NCI-H526 treated with DMSO at 0.1 percent for 48 hours (cell line): ENCODE measurements at regions not wholly inside any gene's neighbourhood (a gene's known extent, or its start where the extent isn't known, plus 50 kb on each side); places are given as distances from the start of the nearest gene placed in this dataset.
A peak's percentile ranks its signal among the peaks of the same experiment; 100 is the strongest.
"Not testable (repeated sequence)": the region's sequence is repeated elsewhere in the genome, so short reads cannot be mapped to it uniquely, and the experiment has no call there.

Experiments used
- DNase-seq: peaks from one replicate; lab custom pipeline; 2025; lab: John Stamatoyannopoulos, UW

- DNase-seq = no peak
These were observed 342.5 kb upstream of the NDST3 start for GRCh38 chr4:117691572-117692351.

GRCh38 chr4:117692538-117692937 is 341.7 kb upstream of the NDST3 start:
- no peak for DNase-seq

DNA sequence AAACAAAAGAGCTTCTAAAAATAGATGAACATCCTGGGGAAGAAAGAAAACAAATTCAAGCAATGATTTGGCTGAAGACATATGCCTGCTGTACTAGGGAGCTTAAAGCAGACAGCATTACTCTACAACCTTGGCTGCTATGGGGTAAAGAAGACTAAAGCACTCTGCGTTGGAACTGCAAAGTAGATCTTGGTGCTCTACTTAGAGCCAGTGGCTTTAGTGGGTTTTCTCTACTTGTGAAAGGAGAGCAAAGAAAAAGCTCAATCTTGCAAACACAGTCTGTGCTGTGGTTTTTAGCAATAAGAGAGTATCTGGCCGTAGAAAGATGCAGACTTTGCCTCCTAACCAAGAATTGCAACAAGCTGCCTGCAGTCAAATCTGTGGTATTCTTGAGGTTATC is 334.7 kb upstream of the NDST3 start:
- DNase-seq = no peak

GRCh38 chr4:117700111-117700892 is 334.0 kb upstream of the NDST3 start:
- no peak for DNase-seq

- DNase-seq = no peak
These were observed 331.9 kb upstream of the NDST3 start for GRCh38 chr4:117702353-117702752.

- DNase-seq = peak; percentile 6
These were observed 329.6 kb upstream of the NDST3 start for GRCh38 chr4:117704721-117705120.

DNA sequence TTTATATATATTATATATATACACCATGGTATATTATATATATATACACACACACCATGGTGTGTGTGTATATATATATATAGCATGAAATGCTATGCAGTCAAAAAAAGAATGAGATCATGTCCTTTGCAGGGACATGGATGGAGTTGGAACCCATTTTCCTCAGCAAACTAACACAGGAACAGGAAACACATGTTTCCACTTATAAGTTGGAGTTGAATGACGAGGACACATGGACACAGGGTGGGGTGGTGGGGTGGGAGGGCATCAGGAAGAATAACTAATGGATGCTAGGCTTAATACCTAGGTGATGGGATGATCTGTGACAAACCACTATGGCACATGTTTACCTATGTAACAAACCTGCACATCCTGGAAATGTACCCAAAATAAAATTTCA is 293.6 kb upstream of the NDST3 start:
- no peak for DNase-seq

- not testable (repeated sequence) for DNase-seq
These were observed 288.9 kb upstream of the NDST3 start for GRCh38 chr4:117745379-117745778.

GRCh38 chr4:117755438-117755837 is 278.8 kb upstream of the NDST3 start:
- no peak for DNase-seq

GRCh38 chr4:117768610-117769009 is 265.7 kb upstream of the NDST3 start:
- DNase-seq = no peak

DNA sequence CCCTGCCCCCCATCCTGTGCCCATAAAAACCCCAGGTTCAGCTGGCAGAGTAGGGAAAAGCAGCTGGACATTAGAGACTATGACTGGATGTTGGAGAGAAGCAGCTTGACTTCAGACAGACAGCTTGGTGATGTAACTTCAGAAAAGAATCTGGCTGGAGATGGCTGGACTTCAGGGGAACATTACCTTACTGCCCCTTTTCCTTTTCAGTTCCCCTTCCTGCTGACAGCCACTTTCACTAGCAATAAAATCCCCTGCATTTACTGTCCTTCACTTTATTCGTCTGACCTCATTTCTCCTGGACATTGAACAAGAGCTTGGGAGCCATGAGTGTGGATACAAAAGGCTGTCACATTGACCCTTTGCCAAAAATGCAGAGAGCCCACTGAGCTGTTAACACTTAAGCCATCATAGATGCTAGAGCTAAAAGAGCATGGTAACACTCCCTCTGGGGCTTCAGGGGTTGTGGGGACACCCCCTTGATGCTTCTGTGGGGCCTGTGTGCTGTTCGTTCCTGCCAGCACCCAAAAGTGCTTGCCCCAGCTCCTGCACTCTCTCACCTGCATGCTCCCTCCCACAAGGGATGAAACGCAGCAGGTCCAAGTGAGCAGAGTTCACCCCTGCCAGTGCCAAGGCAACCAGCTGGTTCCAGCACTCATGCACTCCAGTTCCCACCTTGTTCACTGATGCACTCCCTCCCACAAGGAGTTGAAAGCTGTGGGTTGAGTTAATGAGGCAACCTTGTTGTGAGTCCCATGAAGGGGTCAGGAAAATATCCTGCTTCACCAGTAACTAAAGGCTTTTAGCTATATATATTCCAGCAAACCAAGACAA is 263.8 kb upstream of the NDST3 start:
- DNase-seq = no peak

DNA sequence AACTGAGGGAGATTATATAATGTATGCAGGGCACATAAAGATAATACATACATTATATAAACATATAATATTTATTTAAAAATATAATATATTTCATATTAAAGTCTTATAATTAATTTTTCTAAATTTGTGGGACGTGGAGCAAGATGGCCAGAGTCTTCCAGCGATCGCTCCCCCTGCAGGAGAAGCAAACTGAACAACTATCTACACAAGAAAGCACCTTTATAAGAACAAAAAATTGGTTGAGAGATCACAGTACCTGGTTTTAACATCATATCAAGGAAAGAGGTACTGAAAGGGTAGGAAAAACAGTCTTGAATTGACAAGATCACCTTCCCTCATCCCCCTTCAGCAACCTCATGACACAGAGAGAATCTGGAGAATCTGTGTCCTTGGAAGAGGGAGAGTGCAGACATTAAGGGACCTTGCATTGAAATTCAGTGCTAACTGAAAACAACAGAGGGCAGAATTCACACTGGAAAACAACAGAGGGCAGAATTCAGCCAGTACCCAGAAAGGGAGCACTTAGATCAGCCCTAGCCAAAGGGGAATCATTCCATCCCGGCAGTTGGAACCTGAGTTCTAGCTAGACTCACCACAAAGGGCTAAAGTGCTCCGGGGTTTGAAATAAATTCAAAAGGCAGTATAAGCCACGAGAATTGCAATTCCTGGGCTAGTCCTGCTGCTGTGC is 262.5 kb upstream of the NDST3 start:
- DNase-seq = no peak

DNA sequence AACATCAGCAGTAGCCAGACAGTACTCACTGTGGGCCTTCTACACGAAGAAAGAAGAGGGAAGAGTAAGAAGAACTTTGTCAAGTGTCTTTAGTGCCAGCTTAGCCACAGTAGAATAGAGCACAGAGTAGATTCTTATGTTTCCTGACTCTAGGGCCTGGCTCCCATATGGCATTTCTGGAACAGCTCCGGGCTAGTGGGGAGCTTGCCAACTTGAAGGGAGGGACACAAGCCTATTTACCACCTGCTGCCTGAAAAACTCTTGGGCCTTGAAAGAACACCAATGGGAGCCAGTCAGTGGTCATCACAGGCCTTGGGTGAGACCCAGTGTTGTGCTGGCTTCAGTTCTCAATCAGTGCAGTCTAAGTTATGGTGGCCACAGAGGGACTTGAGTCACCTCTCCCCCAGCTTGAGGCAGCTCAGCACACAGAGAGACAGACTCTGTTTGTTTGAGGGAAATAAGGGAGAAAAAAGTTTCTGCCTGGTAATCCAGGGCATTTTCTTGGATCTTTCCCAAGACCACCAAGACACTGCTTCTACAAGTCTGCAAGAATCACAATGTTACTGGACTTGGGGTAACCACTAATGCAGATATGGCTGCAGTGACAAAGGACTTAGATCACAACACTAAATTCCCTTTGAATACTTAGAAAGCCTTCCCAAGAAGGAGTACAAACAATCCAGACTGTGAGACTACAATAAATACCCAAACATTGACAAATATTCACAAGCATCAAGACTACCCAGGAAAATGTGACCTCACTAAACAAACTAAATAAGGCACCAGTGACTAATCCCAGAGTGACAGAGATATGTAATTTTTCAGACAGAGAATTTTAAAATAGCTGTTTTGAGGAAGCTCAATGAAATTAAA is 261.0 kb upstream of the NDST3 start:
- DNase-seq = no peak

- no peak for DNase-seq
These were observed 256.6 kb upstream of the NDST3 start for GRCh38 chr4:117777721-117778120.

DNA sequence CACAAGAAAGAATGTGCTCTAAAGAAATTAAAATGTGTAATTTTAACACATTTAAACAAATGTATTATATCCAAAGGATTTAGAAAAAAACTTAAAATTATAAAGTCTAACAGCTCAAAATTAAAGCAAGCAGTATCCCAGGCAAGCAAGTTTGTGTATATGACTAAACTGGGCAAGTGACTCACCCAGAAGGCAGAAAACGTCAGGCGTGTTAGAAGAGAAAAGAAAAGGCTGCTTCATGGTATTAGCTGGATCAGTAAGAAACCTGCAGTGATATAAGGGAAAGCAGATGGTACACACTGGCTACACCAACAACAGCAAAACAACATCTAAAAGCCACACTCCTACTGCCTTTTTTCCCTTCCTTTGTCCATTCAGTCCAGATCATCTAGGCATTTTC is 250.6 kb upstream of the NDST3 start:
- DNase-seq = no peak

DNA sequence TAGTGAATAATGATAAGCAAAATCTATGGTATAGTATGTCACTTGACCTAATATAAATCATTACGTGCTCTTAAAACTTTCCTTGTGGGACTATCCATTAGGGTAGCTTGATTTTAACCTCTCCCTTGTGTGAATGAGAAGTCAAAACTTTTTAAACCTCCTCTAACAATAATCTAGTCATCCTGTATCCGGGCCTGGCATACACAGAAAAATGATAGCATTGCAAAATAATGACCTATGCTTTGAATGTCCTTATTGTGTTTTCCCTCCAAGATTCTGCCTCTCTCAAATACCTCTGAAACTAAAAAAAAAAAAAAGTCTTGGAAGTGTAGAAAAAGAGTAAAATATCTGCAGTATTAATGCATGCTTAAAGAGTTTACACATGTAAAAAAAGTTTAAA is 250.0 kb upstream of the NDST3 start:
- DNase-seq = no peak

DNA sequence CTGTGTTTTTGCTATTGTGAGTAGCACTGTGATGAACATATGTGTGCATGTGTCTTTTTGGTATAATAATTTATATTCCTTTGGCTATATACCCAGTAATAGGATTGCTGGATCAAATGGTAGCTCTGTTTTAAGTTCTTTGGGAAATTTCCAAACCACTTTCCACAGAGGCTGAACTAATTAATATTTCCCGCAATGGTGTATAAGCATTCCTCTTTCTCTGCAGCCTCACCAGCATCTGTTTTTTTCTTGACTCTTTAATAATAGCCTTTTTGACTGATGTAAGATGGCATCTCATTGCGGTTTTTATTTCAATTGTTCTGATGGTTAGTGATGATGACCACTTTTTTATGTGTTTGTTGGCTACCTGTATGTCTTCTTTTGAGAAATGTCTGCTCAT is 247.7 kb upstream of the NDST3 start:
- DNase-seq = no peak

DNA sequence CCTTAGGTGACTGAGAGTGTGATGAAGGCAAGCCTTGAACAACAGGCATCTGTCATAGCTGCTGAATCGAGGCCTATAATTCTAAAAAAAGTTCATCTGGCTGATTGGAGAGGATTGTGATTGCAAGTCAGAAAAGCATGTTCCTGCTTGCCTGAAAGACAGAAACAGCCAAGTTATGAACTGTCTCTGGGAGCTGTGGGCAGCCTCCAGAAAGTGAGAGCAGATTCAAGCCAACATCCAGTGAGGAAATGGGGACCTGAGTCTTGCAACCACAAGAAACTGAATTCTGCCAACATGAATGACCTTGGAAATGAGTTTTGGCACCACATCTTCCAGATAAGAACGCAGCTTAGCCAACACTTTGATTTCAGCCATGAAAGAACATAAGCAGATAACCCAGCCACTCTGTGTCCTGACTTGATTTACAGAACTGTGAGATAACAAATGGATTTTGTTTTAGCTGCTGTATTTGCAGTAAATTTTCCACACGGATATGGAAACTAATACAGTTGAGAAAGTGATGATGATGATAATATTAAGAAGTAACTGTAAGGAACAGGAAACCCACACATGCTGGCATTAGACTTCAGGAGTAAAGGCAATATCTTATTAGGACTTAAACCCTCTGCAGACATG is 240.3 kb upstream of the NDST3 start:
- no peak for DNase-seq

DNA sequence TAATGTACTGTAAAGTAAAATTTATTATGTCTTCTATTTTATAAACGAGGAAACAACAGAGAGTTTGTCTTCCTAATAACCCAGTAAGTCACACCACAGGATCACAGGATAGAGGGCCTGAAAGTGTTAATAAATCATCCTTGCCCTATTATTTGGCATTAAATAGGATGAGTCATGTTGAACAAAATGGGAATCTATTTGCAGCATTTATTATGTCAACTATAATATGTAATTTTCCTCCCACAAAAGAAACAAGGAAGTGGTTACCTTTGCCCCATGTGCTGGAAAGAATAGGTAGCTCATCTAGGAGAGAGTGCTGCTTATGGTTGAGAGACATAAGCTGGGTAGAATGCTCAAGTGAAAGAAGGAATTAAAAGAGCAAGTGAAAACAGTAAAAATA is 237.6 kb upstream of the NDST3 start:
- DNase-seq = no peak

GRCh38 chr4:117800636-117801035 is 233.7 kb upstream of the NDST3 start:
- DNase-seq = no peak

- DNase-seq = no peak
These were observed 232.5 kb upstream of the NDST3 start for GRCh38 chr4:117801756-117802155.
